CD4-positive, alpha-beta T cell (primary cell): ENCODE measurements at regions not wholly inside any gene's neighbourhood (a gene's known extent, or its start where the extent isn't known, plus 50 kb on each side); places are given as distances from the start of the nearest gene placed in this dataset.

ENCODE experiments used
- ATAC-seq: fragments of 200-7000 bp; cut with Tn5 transposase; one replicate; pipeline ENCODE4 v1.10.0; 2022; ENCODE audit warnings: mild to moderate bottlenecking; ENCODE audit not compliant: poor library complexity
- CTCF ChIA-PET: fragments of 350-600 bp; sonication (Branson Sonifier 250); formaldehyde crosslinking; loops from one replicate; lab custom pipeline; 2021; ENCODE audit warnings: antibody characterized with exemption, inconsistent platforms; lab: Charles Lee
- POLR2A ChIA-PET: fragments of 350-600 bp; sonication (Branson Sonifier 250); formaldehyde crosslinking; loops from one replicate; lab custom pipeline; 2021; ENCODE audit warnings: antibody characterized with exemption, inconsistent platforms; lab: Charles Lee
- DNase-seq, 14 experiments: peaks; one replicate each; pipeline ENCODE4 v3.0.0-alpha.2; 2013 to 2020; ENCODE audit warnings: mixed read lengths in 2 of 14
- H3K27ac ChIP-seq, 2 donors: one replicate each; pipeline versions ENCODE4 v1.5.1 to v1.7.0; 2013; ENCODE audit warnings: low read length in 2 of 2, low read depth in 1 of 2, mild to moderate bottlenecking in 1 of 2
- H3K27me3 ChIP-seq, 2 experiments: 1 replicate in 1 of 2; 2 replicates in 1 of 2; pipeline versions ENCODE4 v1.6.1 to v1.7.0; 2013; ENCODE audit warnings: low read length in 2 of 2, control low read depth in 1 of 2, mild to moderate bottlenecking in 1 of 2, moderate library complexity in 1 of 2; ENCODE audit not compliant: insufficient read depth in 2 of 2, control insufficient read depth in 1 of 2
- H3K36me3 ChIP-seq: one replicate; pipeline ENCODE4 v1.6.1; 2013; ENCODE audit warnings: low read length, control low read depth; ENCODE audit not compliant: insufficient read depth
- H3K4me1 ChIP-seq: one replicate; pipeline ENCODE4 v1.6.1; 2013; ENCODE audit warnings: low read length, control low read depth; ENCODE audit not compliant: insufficient read depth
- H3K4me3 ChIP-seq: one replicate; pipeline ENCODE4 v1.5.1; 2013; ENCODE audit warnings: mild to moderate bottlenecking, low read length, moderate library complexity
- H3K9me3 ChIP-seq, 2 experiments: 1 replicate in 1 of 2; 2 replicates in 1 of 2; pipeline versions ENCODE4 v1.6.1 to v1.7.0; 2013; ENCODE audit warnings: low read length in 2 of 2, mild to moderate bottlenecking in 2 of 2, control low read depth in 1 of 2, moderate library complexity in 1 of 2; ENCODE audit not compliant: control insufficient read depth in 1 of 2, insufficient read depth in 1 of 2
- H3K27ac Mint-ChIP-seq: one replicate; pipeline ENCODE4 v1.8.0; 2020; ENCODE audit warnings: mixed read lengths
- H3K27me3 Mint-ChIP-seq: one replicate; pipeline ENCODE4 v1.8.0; 2021; ENCODE audit warnings: mixed read lengths
- H3K36me3 Mint-ChIP-seq: one replicate; pipeline ENCODE4 v1.8.0; 2021; ENCODE audit warnings: low read depth, mixed read lengths
- H3K4me1 Mint-ChIP-seq: one replicate; pipeline ENCODE4 v1.8.0; 2021; ENCODE audit warnings: low read depth, mixed read lengths
- H3K4me3 Mint-ChIP-seq: one replicate; pipeline ENCODE4 v1.8.0; 2020; ENCODE audit warnings: mild to moderate bottlenecking, mixed read lengths
- H3K9me3 Mint-ChIP-seq: one replicate; pipeline ENCODE4 v1.8.0; 2020; ENCODE audit warnings: mixed read lengths
- intact Hi-C, 2 experiments: fragments of 100-400 bp; cut with DNase I in 1 of 2; cut with micrococcal nuclease in 1 of 2; formaldehyde crosslinking; loops; one replicate each; pipeline versions ENCODE4 v1.15.1 to v1.9.0; 2023 to 2025; cut with DNase I, micrococcal nuclease
- TF ChIP-seq, protein P1 (sequence below): fragments of 200-600 bp; IDR thresholded peaks from one replicate; pipeline ENCODE4 v1.8.0; 2022; ENCODE audit warnings: antibody characterized with exemption, mild to moderate bottlenecking

DNA sequence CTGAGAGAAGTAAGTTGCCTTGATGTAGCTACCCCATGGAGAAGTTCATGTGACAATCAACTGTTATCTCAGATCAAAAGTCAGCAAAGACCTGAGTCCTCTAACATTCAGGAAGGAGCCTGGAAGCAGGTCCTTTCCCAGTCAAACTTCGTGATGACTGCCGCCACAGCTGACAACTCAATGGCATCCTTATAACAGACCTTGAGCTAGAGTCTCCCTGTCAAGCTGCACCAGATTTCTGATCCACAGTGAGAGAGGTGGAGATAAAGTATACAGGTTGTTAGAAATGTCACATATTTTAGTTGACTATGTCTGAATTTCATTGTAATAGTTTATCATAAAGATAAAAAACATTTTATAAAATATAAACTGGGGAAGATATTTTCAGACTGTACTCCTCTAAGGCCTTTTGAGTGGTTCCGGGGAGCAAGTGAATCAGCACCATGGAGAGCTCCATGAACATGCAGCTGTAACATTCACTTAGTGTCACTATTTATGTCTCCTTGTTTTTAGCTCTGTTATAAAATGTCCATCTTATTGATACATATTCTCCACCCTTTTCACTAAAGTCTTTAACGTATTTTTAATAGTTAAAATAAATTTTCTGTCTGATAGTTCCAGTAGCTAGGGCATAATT, 1653.5 kb upstream of the AGA start:
- POLR2A ChIA-PET = no interaction called here
- no peak for ATAC-seq
- H3K4me1 Mint-ChIP-seq = no peaks in the 10 kb centered on the region
- DNase-seq = no peak
- Histone ChIP-seq H3K4me1 (no peaks in the 10 kb centered on the region), H3K36me3 (no peaks in the 10 kb centered on the region), H3K9me3 (no peaks in the 10 kb centered on the region), H3K4me3 (no peak overlapping the region), H3K27me3 (no peaks in the 10 kb centered on the region), H3K27ac (no peak overlapping the region)
- intact Hi-C loops = no loop called here
- no peaks in the 10 kb centered on the region for H3K36me3 Mint-ChIP-seq
- no peak overlapping the region for H3K4me3 Mint-ChIP-seq
- CTCF ChIA-PET = no interaction called here
- no peaks in the 10 kb centered on the region for H3K27me3 Mint-ChIP-seq
- no peak overlapping the region for H3K27ac Mint-ChIP-seq
- H3K9me3 Mint-ChIP-seq = peaks cover 5% of the 10 kb centered on the region
- TF ChIP-seq, protein P1, sequence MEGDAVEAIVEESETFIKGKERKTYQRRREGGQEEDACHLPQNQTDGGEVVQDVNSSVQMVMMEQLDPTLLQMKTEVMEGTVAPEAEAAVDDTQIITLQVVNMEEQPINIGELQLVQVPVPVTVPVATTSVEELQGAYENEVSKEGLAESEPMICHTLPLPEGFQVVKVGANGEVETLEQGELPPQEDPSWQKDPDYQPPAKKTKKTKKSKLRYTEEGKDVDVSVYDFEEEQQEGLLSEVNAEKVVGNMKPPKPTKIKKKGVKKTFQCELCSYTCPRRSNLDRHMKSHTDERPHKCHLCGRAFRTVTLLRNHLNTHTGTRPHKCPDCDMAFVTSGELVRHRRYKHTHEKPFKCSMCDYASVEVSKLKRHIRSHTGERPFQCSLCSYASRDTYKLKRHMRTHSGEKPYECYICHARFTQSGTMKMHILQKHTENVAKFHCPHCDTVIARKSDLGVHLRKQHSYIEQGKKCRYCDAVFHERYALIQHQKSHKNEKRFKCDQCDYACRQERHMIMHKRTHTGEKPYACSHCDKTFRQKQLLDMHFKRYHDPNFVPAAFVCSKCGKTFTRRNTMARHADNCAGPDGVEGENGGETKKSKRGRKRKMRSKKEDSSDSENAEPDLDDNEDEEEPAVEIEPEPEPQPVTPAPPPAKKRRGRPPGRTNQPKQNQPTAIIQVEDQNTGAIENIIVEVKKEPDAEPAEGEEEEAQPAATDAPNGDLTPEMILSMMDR = no peak

DNA sequence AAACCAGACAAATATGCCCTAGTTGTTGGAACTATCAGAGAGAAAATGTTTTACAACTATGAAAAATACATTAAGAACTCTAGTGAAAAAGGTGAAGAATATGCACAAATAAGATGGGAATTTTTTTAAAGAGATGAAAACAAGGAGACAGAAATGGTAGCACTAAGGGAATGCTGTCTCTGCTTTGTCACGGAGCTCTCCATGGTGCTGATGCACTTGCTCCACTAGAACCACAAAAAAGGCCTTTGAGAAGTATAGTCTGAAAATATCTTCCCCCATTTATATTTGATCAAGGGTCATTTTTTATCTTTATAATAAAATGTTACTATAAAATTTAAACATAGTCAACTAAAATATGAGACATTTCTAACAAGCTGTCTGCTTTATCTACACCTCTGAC, 1655.5 kb upstream of the AGA start:
- Mint-ChIP-seq H3K27me3 (no peaks in the 10 kb centered on the region), H3K4me3 (no peak overlapping the region), H3K9me3 (peaks cover 6% of the 10 kb centered on the region), H3K4me1 (no peaks in the 10 kb centered on the region), H3K36me3 (no peaks in the 10 kb centered on the region), H3K27ac (no peak overlapping the region)
- POLR2A ChIA-PET = no interaction called here
- CTCF ChIA-PET = no interaction called here
- H3K36me3 ChIP-seq = no peaks in the 10 kb centered on the region
- intact Hi-C loops = no loop called here
- TF ChIP-seq, protein P1 = no peak
- H3K9me3 ChIP-seq = no peaks in the 10 kb centered on the region
- no peak overlapping the region for H3K27ac ChIP-seq
- H3K27me3 ChIP-seq = no peaks in the 10 kb centered on the region
- ATAC-seq (no peak), DNase-seq (no peak)
- no peak overlapping the region for H3K4me3 ChIP-seq
- no peaks in the 10 kb centered on the region for H3K4me1 ChIP-seq

DNA sequence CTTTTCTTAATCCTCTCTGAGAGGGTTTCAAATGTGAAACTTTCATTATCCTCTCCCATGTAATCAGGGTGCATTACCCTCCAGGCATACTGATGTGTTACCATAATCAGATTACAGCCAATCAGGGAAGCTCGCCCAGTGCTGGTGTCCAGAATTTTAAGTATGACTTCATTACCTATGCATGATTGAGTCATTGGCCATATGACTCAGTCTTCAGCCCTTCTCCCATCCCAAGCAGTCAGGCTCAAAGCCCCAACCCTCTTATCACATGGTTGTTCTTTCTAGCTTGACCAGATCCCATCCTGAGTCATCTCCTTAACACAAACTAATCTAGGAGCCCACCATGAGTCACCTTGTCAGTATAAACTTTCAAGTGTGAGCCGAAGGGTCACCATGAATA, 1668.1 kb upstream of the AGA start:
- ATAC-seq (no peak), DNase-seq (no peak)
- Mint-ChIP-seq H3K4me3 (no peak overlapping the region), H3K27me3 (no peaks in the 10 kb centered on the region), H3K9me3 (peaks cover 9% of the 10 kb centered on the region), H3K4me1 (no peaks in the 10 kb centered on the region), H3K27ac (no peak overlapping the region), H3K36me3 (no peaks in the 10 kb centered on the region)
- Histone ChIP-seq H3K4me1 (no peaks in the 10 kb centered on the region), H3K27ac (no peak overlapping the region), H3K4me3 (no peak overlapping the region), H3K27me3 (no peaks in the 10 kb centered on the region), H3K9me3 (peaks cover 0 to 8% of the 10 kb centered on the region in 2 experiments), H3K36me3 (no peaks in the 10 kb centered on the region)
- intact Hi-C loops = no loop called here
- TF ChIP-seq, protein P1 = no peak
- ChIA-PET POLR2A (no interaction called here), CTCF (no interaction called here)
